NCI-H226 (cell line): ENCODE measurements at regions not wholly inside any gene's neighbourhood (a gene's known extent, or its start where the extent isn't known, plus 50 kb on each side); places are given as distances from the start of the nearest gene placed in this dataset.

Source experiments
- DNase-seq: peaks from one replicate; pipeline ENCODE4 v3.0.0-alpha.2; 2015

- DNase-seq, result no peak
Observed at GRCh38 chr1:164932580-164932979, 373.6 kb downstream of the PBX1 start.

GRCh38 chr1:164930833-164931232 is 371.8 kb downstream of the PBX1 start:
- DNase-seq, result no peak

GRCh38 chr1:164930241-164930640 is 371.3 kb downstream of the PBX1 start:
- DNase-seq, result no peak

DNA sequence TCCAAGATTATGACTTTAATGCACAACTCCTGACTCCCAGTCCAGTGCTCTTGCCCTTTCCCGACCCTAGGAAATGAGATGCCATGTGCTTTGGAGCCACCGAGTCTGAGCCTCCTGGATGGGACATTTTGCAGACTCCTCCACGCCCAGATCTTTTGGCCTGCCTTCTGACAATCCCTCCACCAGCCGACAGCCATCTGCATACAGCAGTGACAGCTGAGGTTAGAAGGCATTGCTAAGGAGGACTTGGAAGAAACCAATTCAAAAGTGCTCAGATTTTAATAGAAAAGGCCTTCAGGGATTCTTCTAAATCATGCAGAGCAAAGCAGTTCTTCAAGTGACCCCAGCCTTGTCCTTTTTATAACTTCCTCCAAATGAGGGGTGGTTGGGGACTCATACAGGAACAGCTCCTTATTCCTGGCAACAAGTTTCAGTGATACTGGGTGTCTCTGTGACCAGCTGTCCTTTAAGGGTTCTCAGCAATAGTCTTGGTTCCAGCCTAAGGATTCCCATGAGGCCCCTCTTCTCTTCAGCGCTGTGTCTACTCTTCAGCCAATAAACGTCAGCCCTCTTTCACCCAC is 369.3 kb downstream of the PBX1 start:
- DNase-seq, result no peak

- no peak for DNase-seq
Observed at GRCh38 chr1:164926107-164926506, 367.1 kb downstream of the PBX1 start.

DNA sequence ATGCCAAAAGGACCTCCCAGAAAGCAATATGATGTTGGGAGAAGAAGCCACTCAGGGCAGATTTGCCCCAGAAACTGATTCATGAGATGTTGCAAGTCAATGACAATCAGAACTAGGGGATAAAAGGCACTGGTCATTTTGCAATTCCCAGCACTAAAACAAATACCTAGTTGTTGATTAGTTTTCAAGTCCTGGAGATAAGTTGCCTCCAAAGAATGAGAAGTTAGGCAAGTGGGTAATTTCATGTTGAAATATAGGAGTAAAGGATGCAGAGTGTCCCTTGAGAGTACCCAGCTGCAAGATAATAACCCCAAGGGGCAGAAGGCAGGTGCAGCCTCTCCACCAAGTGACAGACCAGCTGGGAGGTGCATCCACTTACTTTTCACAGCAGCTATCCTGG is 363.6 kb downstream of the PBX1 start:
- no peak for DNase-seq

DNA sequence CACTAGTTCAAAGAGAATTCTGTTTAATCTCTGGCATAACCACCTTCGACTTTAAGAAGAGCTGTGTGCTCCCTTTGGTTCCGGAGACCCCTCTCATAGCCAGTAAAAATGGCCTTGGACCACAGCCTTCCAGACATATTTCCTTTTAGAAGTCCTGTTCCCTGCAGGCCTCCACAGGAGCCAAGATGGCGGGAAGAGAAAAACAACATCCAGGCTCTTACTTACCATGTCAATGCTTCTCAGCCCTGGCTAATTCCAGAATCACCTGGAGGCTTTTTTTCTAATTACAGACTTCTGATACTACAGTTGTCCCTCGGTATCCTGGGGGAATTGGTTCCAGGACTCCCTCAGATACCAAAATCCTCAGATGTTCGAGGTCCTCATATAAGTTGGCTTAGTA is 362.5 kb downstream of the PBX1 start:
- DNase-seq, result no peak

GRCh38 chr1:164918140-164918539 is 359.2 kb downstream of the PBX1 start:
- no peak for DNase-seq

DNA sequence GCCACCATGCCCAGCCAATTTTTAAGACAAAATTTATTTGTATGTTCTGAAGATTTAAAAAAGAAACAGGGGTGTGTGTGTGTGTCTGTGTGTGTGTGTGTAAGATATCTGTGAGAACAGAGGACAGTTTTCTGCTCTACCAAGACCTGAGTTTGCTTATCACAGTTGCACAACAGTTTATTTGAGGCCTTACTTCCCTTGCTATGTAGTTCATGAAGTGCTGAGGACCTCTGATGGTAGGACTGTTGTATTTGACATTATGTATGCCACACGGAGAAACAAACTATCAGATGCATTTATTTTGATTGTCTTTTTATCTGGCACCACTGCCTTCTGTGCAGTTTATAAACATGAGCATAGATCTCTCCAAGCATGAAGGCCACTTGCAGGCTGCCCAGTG is 355.2 kb downstream of the PBX1 start:
- peak; percentile 26 for DNase-seq

GRCh38 chr1:164912290-164912689 is 353.3 kb downstream of the PBX1 start:
- no peak for DNase-seq

- DNase-seq, result no peak
Observed at GRCh38 chr1:164910671-164911070, 351.7 kb downstream of the PBX1 start.

GRCh38 chr1:164907666-164908065 is 348.7 kb downstream of the PBX1 start:
- no peak for DNase-seq

DNA sequence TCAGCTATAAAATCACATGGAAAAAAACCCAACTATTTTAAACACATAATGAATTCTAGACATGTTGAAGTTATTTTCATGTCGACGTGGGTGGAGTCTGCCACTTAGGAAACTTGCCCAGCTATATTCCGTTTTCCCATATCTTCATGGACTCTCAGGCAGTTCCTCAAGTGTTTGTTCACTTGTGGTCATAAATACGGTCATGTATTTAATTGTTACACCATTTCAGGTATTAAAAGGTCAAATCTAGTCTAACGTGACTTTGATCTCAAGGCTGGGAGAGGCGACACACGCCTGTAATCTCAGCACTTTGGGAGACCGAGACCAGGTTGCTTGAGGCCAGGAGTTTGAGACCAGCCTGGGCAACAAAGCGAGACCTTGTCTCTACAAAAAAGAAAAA is 346.9 kb downstream of the PBX1 start:
- DNase-seq, result no peak

GRCh38 chr1:164902491-164902890 is 343.5 kb downstream of the PBX1 start:
- no peak for DNase-seq
